HL-60 (cell line): ENCODE measurements at regions not wholly inside any gene's neighbourhood (a gene's known extent, or its start where the extent isn't known, plus 50 kb on each side); places are given as distances from the start of the nearest gene placed in this dataset.
"Not testable (repeated sequence)": the region's sequence is repeated elsewhere in the genome, so short reads cannot be mapped to it uniquely, and the experiment has no call there.

ENCODE experiments used
- DNase-seq, 2 experiments: peaks; one replicate each; pipeline ENCODE4 v3.0.0-alpha.2; 2010 to 2020; ENCODE audit warnings: low read depth in 1 of 2, low spot score in 1 of 2
- H3K27ac ChIP-seq: fragments of 250-450 bp; sonication (Bioruptor Pico); replicated peaks from 2 replicates; pipeline ENCODE4 v1.5.1; 2020; ENCODE audit warnings: mild to moderate bottlenecking, moderate library complexity
- H3K27me3 ChIP-seq: fragments of 250-450 bp; sonication (Bioruptor Pico); 2 replicates; pipeline ENCODE4 v1.5.1; 2021; ENCODE audit warnings: mild to moderate bottlenecking, moderate library complexity; ENCODE audit not compliant: insufficient read depth, poor library complexity, severe bottlenecking
- H3K4me3 ChIP-seq: replicated peaks from 2 replicates; pipeline ENCODE4 v1.5.1; 2011; ENCODE audit warnings: mild to moderate bottlenecking, control low read depth, low read length; ENCODE audit not compliant: insufficient read depth
- GABPA ChIP-seq: IDR thresholded peaks from 2 replicates; pipeline ENCODE4 v1.6.1; 2012; ENCODE audit warnings: low read depth
- POLR2AphosphoS5 ChIP-seq: IDR thresholded peaks from 2 replicates; pipeline ENCODE4 v1.6.1; 2012; ENCODE audit warnings: low read depth
- REST ChIP-seq: IDR thresholded peaks from 2 replicates; pipeline ENCODE4 v1.6.1; 2012; ENCODE audit warnings: low read depth; ENCODE audit not compliant: insufficient replicate concordance
- SPI1 ChIP-seq: IDR thresholded peaks from 2 replicates; pipeline ENCODE4 v1.6.1; 2012; ENCODE audit warnings: low read depth, mild to moderate bottlenecking, borderline replicate concordance
- TF ChIP-seq, protein P1 (sequence below): IDR thresholded peaks from one replicate; pipeline ENCODE4 v1.5.1; 2011; ENCODE audit warnings: low read length, control low read depth, inconsistent platforms; ENCODE audit not compliant: insufficient read depth

GRCh38 chr9:22829236-22829635 lies 382.6 kb downstream of the DMRTA1 start:
- TF ChIP-seq GABPA (no peak), SPI1 (no peak), POLR2AphosphoS5 (no peak), REST (no peak)
- TF ChIP-seq, protein P1, sequence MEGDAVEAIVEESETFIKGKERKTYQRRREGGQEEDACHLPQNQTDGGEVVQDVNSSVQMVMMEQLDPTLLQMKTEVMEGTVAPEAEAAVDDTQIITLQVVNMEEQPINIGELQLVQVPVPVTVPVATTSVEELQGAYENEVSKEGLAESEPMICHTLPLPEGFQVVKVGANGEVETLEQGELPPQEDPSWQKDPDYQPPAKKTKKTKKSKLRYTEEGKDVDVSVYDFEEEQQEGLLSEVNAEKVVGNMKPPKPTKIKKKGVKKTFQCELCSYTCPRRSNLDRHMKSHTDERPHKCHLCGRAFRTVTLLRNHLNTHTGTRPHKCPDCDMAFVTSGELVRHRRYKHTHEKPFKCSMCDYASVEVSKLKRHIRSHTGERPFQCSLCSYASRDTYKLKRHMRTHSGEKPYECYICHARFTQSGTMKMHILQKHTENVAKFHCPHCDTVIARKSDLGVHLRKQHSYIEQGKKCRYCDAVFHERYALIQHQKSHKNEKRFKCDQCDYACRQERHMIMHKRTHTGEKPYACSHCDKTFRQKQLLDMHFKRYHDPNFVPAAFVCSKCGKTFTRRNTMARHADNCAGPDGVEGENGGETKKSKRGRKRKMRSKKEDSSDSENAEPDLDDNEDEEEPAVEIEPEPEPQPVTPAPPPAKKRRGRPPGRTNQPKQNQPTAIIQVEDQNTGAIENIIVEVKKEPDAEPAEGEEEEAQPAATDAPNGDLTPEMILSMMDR, result no peak
- no peak for DNase-seq
- H3K4me3 ChIP-seq, result no peak overlapping the region

GRCh38 chr9:22838266-22838665 lies 391.6 kb downstream of the DMRTA1 start:
- TF ChIP-seq POLR2AphosphoS5 (no peak), REST (no peak), GABPA (no peak), SPI1 (no peak)
- TF ChIP-seq, protein P1, result no peak
- Histone ChIP-seq H3K4me3 (no peak overlapping the region), H3K27ac (no peak overlapping the region), H3K27me3 (no peaks in the 10 kb centered on the region)
- no peak for DNase-seq

More at GRCh38 chr9:22829236-22829635, 382.6 kb downstream of the DMRTA1 start:
- Histone ChIP-seq H3K27me3 (no peaks in the 10 kb centered on the region), H3K27ac (no peak overlapping the region)

- no peak for DNase-seq
- TF ChIP-seq, protein P1, result no peak
- TF ChIP-seq POLR2AphosphoS5, result no peak
- TF ChIP-seq SPI1, result no peak
- no peak for TF ChIP-seq GABPA
- no peak for TF ChIP-seq REST
- no peak overlapping the region for H3K4me3 ChIP-seq
- H3K27me3 ChIP-seq, result no peaks in the 10 kb centered on the region
- H3K27ac ChIP-seq, result no peak overlapping the region
These were observed 394.0 kb downstream of the DMRTA1 start for GRCh38 chr9:22840641-22841040.

GRCh38 chr9:22845243-22845642 lies 398.6 kb downstream of the DMRTA1 start:
- DNase-seq, H3K4me3 ChIP-seq, H3K27me3 ChIP-seq, H3K27ac ChIP-seq: not testable (repeated sequence)
